Cardiac fibroblast (primary cell): ENCODE measurements at regions not wholly inside any gene's neighbourhood (a gene's known extent, or its start where the extent isn't known, plus 50 kb on each side); places are given as distances from the start of the nearest gene placed in this dataset.

Experiments used
- DNase-seq, 2 donors: peaks; one replicate each; pipeline versions ENCODE4 v3.0.0 to v3.0.0-alpha.2; 2010; ENCODE audit warnings: low read depth in 2 of 2
- H3K4me3 ChIP-seq, 2 donors: replicated peaks in 1 of 2; 1 replicate in 1 of 2; 2 replicates in 1 of 2; pipeline ENCODE4 v1.5.1; 2011; ENCODE audit warnings: low read depth in 2 of 2, low read length in 2 of 2, mild to moderate bottlenecking in 2 of 2, moderate library complexity in 1 of 2
- TF ChIP-seq, protein P1 (sequence below): IDR thresholded peaks from one replicate; pipeline ENCODE4 v1.5.1; 2011; ENCODE audit warnings: low read depth, mild to moderate bottlenecking, low read length, inconsistent platforms

DNA sequence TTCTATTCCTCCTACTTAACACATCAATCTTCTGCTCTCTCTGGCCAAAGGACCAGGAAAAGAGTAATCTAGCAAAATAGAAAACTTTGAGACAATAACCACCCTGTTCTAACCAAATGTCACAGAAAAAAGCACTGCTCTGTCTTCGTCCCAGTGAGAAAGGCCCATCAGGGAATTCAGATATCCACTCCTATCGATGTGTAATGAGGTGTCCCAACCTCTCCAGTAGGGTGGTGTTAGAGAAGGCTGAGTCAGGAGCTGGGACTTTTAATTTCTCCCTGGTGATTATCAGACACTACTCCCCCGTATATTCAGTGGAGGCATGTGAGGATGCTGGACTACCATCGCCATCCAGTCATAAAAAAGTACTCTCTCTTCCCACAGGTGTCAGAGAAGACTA, 130.3 kb downstream of the TMTC3 start:
- peak in 1 of 2 donors; percentile 14 for DNase-seq

DNA sequence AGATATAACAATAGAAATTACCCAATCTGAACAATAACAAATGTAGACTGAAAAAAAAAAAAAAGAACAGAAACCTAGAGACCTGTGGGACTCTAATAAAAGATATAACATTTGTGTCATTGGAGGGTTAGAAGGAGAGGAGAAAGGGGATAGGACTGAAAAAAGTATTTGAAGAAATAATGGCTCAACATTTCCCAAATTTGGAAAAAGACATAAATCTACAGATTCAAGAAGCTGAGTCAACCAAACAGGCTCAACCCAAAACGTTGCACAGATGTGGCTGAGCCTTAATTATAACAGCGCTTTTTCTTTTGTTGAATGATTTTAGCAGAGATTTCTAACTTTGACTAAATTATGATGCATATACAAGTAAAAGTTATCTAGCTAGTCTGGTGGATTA, 131.3 kb downstream of the TMTC3 start:
- no peak overlapping the region for H3K4me3 ChIP-seq
- TF ChIP-seq, protein P1, sequence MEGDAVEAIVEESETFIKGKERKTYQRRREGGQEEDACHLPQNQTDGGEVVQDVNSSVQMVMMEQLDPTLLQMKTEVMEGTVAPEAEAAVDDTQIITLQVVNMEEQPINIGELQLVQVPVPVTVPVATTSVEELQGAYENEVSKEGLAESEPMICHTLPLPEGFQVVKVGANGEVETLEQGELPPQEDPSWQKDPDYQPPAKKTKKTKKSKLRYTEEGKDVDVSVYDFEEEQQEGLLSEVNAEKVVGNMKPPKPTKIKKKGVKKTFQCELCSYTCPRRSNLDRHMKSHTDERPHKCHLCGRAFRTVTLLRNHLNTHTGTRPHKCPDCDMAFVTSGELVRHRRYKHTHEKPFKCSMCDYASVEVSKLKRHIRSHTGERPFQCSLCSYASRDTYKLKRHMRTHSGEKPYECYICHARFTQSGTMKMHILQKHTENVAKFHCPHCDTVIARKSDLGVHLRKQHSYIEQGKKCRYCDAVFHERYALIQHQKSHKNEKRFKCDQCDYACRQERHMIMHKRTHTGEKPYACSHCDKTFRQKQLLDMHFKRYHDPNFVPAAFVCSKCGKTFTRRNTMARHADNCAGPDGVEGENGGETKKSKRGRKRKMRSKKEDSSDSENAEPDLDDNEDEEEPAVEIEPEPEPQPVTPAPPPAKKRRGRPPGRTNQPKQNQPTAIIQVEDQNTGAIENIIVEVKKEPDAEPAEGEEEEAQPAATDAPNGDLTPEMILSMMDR, result no peak
- DNase-seq, result no peak

More for the DNA sequence above, 130.3 kb downstream of the TMTC3 start:
- no peak overlapping the region for H3K4me3 ChIP-seq
- TF ChIP-seq, protein P1, result no peak

DNA sequence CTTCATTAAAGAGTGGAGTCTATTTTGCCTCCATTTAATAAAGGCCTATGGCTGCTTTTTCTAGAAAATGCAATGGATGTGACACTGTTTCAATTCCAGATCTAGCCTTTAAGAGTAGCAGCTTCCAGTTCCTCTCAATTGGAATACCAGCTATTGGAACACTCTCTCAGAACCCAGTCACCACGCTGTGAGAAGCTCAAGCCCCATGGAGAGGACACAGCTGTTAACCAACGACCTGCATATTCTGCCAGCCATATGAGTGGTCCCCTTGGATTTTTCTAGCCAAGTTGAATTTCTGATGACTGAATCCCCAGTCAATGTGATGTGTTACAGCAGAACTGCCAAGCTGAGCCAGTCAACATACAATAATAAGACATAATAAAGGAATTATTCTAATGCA, 131.8 kb downstream of the TMTC3 start:
- H3K4me3 ChIP-seq, result no peak overlapping the region
- TF ChIP-seq, protein P1, result no peak
- DNase-seq, result no peak

- no peak overlapping the region for H3K4me3 ChIP-seq
- peak; percentile 25 to 45 for DNase-seq
- TF ChIP-seq, protein P1, result no peak
Measured at GRCh38 chr12:88291498-88292131, 149.5 kb downstream of the TMTC3 start.

- no peak overlapping the region for H3K4me3 ChIP-seq
- peak in 1 of 2 donors; percentile 9 for DNase-seq
- TF ChIP-seq, protein P1, result no peak
Measured at GRCh38 chr12:88298014-88298682, 156.0 kb downstream of the TMTC3 start.

DNA sequence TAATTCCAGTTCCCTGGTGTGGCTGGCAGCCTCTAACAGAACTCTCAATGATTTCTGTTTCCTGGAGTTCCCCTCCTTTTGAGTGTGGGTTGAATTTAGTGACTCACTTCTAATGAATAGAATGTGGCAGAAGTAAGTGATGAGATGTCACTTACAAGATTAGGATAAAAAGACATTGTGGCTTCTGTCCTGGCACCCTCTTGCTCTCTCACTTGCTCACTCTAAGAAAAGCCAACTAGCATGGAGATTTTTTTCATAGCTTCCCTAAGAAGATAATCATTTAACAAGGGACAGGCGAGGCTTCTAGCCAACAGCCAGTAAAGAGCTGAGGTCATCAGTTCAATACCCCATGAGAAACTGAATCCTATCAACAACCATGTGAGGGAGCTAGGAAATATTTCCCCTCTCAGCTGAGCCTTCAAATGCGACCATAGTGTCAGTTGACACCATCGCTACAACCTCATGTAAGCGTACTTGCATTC, 156.7 kb downstream of the TMTC3 start:
- TF ChIP-seq, protein P1, result no peak
- no peak overlapping the region for H3K4me3 ChIP-seq
- DNase-seq, result peak; percentile 74 to 82
